ENCODE measurements at regions not wholly inside any gene's neighbourhood (a gene's known extent, or its start where the extent isn't known, plus 50 kb on each side); places are given as distances from the start of the nearest gene placed in this dataset.

DNA sequence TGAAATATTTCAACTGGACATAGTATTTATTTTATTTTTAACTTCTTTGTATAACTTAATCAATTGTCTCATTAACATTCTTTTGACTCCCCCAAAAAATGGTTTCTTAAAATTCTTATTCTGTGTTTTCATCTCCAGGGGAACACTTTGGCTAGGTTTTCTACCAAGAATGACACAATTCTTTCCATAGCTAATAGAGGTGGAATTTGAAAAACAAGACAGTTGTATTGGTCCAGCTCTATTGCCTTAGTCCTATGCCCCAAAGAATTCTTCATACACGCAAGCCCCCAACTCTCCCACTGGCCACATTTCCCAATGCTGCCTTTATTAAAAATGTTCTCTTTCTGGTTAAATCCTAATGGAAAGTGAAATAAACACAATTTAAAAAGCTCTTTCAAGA lies 104.7 kb upstream of the PKDCC start:
- H3K4me3 ChIP-seq (ENCODE audit: low read depth, low read length, poor library complexity, severe bottlenecking): no peak overlapping the region
- CTCF ChIA-PET (ENCODE audit: unreplicated experiment): no interaction called here
- intact Hi-C loops (cut with micrococcal nuclease; ENCODE audit: unreplicated experiment): no loop called here
- no peak overlapping the region for H2AFZ ChIP-seq (ENCODE audit: low read length)
- H3K9me2 ChIP-seq (ENCODE audit: insufficient read depth, low read length): no peaks in the 10 kb centered on the region
- no peak for TF ChIP-seq EZH2phosphoT487 (IDR thresholded peaks at IDR 0.05; ENCODE audit: borderline replicate concordance, low read depth, low read length)
- TF ChIP-seq, protein P1, sequence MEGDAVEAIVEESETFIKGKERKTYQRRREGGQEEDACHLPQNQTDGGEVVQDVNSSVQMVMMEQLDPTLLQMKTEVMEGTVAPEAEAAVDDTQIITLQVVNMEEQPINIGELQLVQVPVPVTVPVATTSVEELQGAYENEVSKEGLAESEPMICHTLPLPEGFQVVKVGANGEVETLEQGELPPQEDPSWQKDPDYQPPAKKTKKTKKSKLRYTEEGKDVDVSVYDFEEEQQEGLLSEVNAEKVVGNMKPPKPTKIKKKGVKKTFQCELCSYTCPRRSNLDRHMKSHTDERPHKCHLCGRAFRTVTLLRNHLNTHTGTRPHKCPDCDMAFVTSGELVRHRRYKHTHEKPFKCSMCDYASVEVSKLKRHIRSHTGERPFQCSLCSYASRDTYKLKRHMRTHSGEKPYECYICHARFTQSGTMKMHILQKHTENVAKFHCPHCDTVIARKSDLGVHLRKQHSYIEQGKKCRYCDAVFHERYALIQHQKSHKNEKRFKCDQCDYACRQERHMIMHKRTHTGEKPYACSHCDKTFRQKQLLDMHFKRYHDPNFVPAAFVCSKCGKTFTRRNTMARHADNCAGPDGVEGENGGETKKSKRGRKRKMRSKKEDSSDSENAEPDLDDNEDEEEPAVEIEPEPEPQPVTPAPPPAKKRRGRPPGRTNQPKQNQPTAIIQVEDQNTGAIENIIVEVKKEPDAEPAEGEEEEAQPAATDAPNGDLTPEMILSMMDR (conservative IDR thresholded peaks at IDR 0.05; ENCODE audit: low read length): no peak
- DNase-seq (ENCODE audit: low spot score): no peak
- no peak overlapping the region for H3K4me2 ChIP-seq (ENCODE audit: low read length)
- no peak overlapping the region for H3K27ac ChIP-seq (ENCODE audit: low read depth, low read length, poor library complexity, severe bottlenecking)
- no peaks in the 10 kb centered on the region for H3K36me3 ChIP-seq (ENCODE audit: insufficient read depth, low read length)
- no peaks in the 10 kb centered on the region for H3K9me3 ChIP-seq (ENCODE audit: low read length)
- BruUV-seq (replicated peaks): no TSS peak
- POLR2A ChIA-PET: interaction anchor here (0.6 kb wide), 1 partner anchor 730 kb away, joined by 3 read pairs; no protein-coding TSS in a partner anchor
- no peaks in the 10 kb centered on the region for H3K79me2 ChIP-seq (ENCODE audit: insufficient read depth, low read depth, low read length)
- no peaks in the 10 kb centered on the region for H3K4me1 ChIP-seq (ENCODE audit: insufficient read depth, low read length, poor library complexity, severe bottlenecking)
- no peaks in the 10 kb centered on the region for H4K20me1 ChIP-seq (ENCODE audit: insufficient read depth, low read length)

DNA sequence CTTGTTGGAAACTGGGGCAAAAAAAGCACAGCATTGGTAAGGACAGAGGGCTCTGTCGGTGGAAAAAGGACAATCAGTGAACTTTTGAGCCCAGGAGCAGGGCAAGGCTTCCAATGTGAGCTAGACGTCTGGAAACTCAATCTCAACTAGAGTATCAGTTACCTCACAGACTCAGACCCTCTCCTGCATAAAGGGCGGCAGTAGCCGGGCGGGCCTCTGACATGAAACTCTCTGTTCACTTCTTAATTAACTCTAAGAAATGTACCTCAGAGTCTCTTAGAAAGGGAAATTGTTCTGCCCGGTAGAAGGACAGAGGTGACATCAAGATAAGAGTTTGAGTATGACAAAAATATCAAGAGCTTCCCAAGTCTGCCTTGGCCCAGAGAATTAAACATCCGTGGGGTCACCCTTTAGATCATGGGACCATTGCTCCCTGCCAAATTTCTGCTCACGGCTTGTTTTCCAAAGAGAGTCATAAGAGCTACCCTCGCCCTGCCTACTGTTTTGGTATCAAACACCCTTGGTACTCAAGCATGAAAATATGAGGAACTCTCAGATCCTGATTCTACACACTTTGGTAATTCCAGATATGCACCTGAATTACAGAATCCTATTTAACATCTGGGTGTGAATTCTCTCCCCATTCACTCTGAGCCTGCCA lies 103.5 kb upstream of the PKDCC start:
- H3K9me3 ChIP-seq (ENCODE audit: low read length): no peaks in the 10 kb centered on the region
- no peaks in the 10 kb centered on the region for H3K36me3 ChIP-seq (ENCODE audit: insufficient read depth, low read length)
- H2AFZ ChIP-seq (ENCODE audit: low read length): no peak overlapping the region
- H3K4me1 ChIP-seq (ENCODE audit: insufficient read depth, low read length, poor library complexity, severe bottlenecking): no peaks in the 10 kb centered on the region
- POLR2A ChIA-PET: no interaction called here
- BruUV-seq (replicated peaks): no TSS peak
- H4K20me1 ChIP-seq (ENCODE audit: insufficient read depth, low read length): no peaks in the 10 kb centered on the region
- no peak overlapping the region for H3K27ac ChIP-seq (ENCODE audit: low read depth, low read length, poor library complexity, severe bottlenecking)
- no peak overlapping the region for H3K4me3 ChIP-seq (ENCODE audit: low read depth, low read length, poor library complexity, severe bottlenecking)
- intact Hi-C loops (cut with micrococcal nuclease; ENCODE audit: unreplicated experiment): no loop called here
- no peak for DNase-seq (ENCODE audit: low spot score)
- no peaks in the 10 kb centered on the region for H3K9me2 ChIP-seq (ENCODE audit: insufficient read depth, low read length)
- H3K4me2 ChIP-seq (ENCODE audit: low read length): no peak overlapping the region
- CTCF ChIA-PET (ENCODE audit: unreplicated experiment): no interaction called here
- no peak for TF ChIP-seq EZH2phosphoT487 (IDR thresholded peaks at IDR 0.05; ENCODE audit: borderline replicate concordance, low read depth, low read length)
- TF ChIP-seq, protein P1 (conservative IDR thresholded peaks at IDR 0.05; ENCODE audit: low read length): no peak
- H3K79me2 ChIP-seq (ENCODE audit: insufficient read depth, low read depth, low read length): no peaks in the 10 kb centered on the region

DNA sequence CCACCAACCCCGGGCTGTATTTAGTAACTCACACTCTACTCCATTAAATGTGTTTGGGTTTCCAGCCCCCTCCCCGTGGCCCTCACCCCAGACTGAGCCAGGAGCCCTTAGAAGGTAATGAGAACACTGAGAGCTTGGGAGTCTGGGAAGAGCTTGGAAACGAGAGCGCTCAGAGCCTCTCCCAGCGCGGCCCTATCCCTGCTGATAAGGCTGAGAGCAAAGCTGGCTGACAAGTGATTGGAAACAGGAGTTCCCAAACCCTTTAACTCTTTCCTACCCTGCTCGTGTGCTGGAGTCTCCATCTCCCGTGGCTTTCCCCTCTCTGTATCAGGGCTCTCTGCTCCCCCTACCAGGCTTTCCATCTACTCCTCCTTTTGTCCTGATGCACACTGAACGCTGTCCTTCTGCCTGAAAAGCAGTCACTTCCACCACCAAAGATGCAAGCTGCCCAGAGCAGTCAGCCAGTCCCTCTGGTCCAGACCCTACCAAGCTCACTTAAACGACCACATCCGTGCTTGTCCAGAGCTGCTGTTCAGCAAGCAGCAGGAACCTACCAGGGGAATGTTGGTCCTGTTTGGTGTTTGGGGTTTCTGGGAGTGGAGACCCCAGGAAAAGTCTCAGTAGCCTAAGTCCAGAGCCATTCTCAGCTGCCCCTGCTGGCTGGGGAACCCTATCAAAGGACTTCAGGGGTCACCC lies 100.0 kb upstream of the PKDCC start:
- POLR2A ChIA-PET: no interaction called here
- DNase-seq (ENCODE audit: low spot score): no peak
- H3K27ac ChIP-seq (ENCODE audit: low read depth, low read length, poor library complexity, severe bottlenecking): no peak overlapping the region
- CTCF ChIA-PET (ENCODE audit: unreplicated experiment): no interaction called here
- no peaks in the 10 kb centered on the region for H3K9me3 ChIP-seq (ENCODE audit: low read length)
- H3K36me3 ChIP-seq (ENCODE audit: insufficient read depth, low read length): no peaks in the 10 kb centered on the region
- H2AFZ ChIP-seq (ENCODE audit: low read length): no peak overlapping the region
- TF ChIP-seq EZH2phosphoT487 (IDR thresholded peaks at IDR 0.05; ENCODE audit: borderline replicate concordance, low read depth, low read length): no peak
- TF ChIP-seq, protein P1 (conservative IDR thresholded peaks at IDR 0.05; ENCODE audit: low read length): no peak
- BruUV-seq (replicated peaks): no TSS peak
- H3K9me2 ChIP-seq (ENCODE audit: insufficient read depth, low read length): no peaks in the 10 kb centered on the region
- H3K4me3 ChIP-seq (ENCODE audit: low read depth, low read length, poor library complexity, severe bottlenecking): no peak overlapping the region
- intact Hi-C loops (cut with micrococcal nuclease; ENCODE audit: unreplicated experiment): no loop called here
- H4K20me1 ChIP-seq (ENCODE audit: insufficient read depth, low read length): no peaks in the 10 kb centered on the region
- H3K4me1 ChIP-seq (ENCODE audit: insufficient read depth, low read length, poor library complexity, severe bottlenecking): no peaks in the 10 kb centered on the region
- no peaks in the 10 kb centered on the region for H3K79me2 ChIP-seq (ENCODE audit: insufficient read depth, low read depth, low read length)
- H3K4me2 ChIP-seq (ENCODE audit: low read length): no peak overlapping the region
